ENCODE measurements at regions not wholly inside any gene's neighbourhood (a gene's known extent, or its start where the extent isn't known, plus 50 kb on each side); places are given as distances from the start of the nearest gene placed in this dataset.

DNA sequence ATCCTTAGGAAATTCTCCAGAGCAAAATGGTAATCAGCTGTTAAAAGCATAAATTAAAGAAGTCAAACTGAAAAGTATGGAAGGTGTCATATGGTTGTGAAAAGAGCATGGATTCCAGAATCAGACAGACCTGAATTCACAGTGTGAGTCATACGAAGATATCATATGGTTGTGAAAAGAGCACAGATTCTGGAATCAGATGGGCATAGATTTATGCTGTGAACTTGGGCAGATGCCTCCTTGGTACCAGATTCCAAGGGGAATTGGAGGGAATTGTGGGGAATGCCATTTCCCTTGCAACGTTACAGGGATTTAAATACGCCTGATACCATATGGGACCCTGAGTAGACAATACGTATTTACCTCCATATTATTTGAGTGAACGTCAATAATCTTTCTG lies 183.7 kb downstream of the GALC start:
- Histone ChIP-seq H3K27ac (ENCODE audit: low read length) (no peak overlapping the region), H3K9me3 (replicated peaks; ENCODE audit: insufficient read depth, low read length) (no peaks in the 10 kb centered on the region), H3F3A (ENCODE audit: insufficient read depth, low read length) (no peaks in the 10 kb centered on the region), H3K4me2 (ENCODE audit: low read depth, low read length) (no peak overlapping the region), H3K9ac (ENCODE audit: low read length) (no peak overlapping the region), H4K20me1 (ENCODE audit: insufficient read depth, low read length) (no peaks in the 10 kb centered on the region), H3K4me3 (ENCODE audit: low read length) (no peak overlapping the region), H3K9me2 (replicated peaks; ENCODE audit: insufficient read depth, low read length) (no peaks in the 10 kb centered on the region), H3K79me2 (ENCODE audit: low read length) (no peaks in the 10 kb centered on the region), H3K27me3 (replicated peaks; ENCODE audit: insufficient read depth, low read length) (no peaks in the 10 kb centered on the region), H3K4me1 (ENCODE audit: low read length) (no peaks in the 10 kb centered on the region), H3K36me3 (replicated peaks; ENCODE audit: insufficient read depth, low read length) (no peaks in the 10 kb centered on the region), H2AFZ (ENCODE audit: low read length) (no peak overlapping the region)
- TF ChIP-seq, protein P1, sequence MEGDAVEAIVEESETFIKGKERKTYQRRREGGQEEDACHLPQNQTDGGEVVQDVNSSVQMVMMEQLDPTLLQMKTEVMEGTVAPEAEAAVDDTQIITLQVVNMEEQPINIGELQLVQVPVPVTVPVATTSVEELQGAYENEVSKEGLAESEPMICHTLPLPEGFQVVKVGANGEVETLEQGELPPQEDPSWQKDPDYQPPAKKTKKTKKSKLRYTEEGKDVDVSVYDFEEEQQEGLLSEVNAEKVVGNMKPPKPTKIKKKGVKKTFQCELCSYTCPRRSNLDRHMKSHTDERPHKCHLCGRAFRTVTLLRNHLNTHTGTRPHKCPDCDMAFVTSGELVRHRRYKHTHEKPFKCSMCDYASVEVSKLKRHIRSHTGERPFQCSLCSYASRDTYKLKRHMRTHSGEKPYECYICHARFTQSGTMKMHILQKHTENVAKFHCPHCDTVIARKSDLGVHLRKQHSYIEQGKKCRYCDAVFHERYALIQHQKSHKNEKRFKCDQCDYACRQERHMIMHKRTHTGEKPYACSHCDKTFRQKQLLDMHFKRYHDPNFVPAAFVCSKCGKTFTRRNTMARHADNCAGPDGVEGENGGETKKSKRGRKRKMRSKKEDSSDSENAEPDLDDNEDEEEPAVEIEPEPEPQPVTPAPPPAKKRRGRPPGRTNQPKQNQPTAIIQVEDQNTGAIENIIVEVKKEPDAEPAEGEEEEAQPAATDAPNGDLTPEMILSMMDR (IDR thresholded peaks at IDR 0.05; ENCODE audit: low read length): no peak
- TF ChIP-seq EZH2 (optimal IDR thresholded peaks at IDR 0.05; ENCODE audit: low read depth, low read length) (no peak), EZH2phosphoT487 (IDR thresholded peaks at IDR 0.05; ENCODE audit: low read length) (no peak)
- no peak for DNase-seq

DNA sequence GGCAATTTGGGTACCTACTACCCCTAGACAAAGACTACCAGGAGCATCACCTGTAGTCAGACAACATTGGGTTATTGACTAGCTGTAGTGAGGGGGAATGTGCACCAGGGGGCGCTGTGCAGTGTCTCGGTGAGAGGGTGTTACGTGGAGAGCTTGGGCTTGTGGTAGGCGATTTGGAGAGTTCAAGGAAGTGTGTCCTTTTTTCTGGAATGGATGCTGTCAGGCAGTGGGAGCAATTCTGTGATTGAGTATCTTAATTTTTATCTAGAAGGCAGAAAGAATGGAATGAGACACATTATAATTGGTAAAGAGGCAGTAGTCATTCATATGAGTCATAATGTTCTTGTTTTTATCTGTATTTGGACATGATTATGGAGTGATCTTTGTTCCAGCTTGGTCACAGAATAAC lies 187.7 kb downstream of the GALC start:
- Histone ChIP-seq H2AFZ (ENCODE audit: low read length) (no peak overlapping the region), H4K20me1 (ENCODE audit: insufficient read depth, low read length) (no peaks in the 10 kb centered on the region), H3K4me3 (ENCODE audit: low read length) (no peak overlapping the region), H3K9me3 (replicated peaks; ENCODE audit: insufficient read depth, low read length) (no peaks in the 10 kb centered on the region), H3K27me3 (replicated peaks; ENCODE audit: insufficient read depth, low read length) (no peaks in the 10 kb centered on the region), H3K79me2 (ENCODE audit: low read length) (no peaks in the 10 kb centered on the region), H3K4me1 (ENCODE audit: low read length) (no peaks in the 10 kb centered on the region), H3K4me2 (ENCODE audit: low read depth, low read length) (no peak overlapping the region), H3K9me2 (replicated peaks; ENCODE audit: insufficient read depth, low read length) (no peaks in the 10 kb centered on the region), H3K9ac (ENCODE audit: low read length) (no peak overlapping the region), H3K27ac (ENCODE audit: low read length) (no peak overlapping the region), H3F3A (ENCODE audit: insufficient read depth, low read length) (no peaks in the 10 kb centered on the region), H3K36me3 (replicated peaks; ENCODE audit: insufficient read depth, low read length) (no peaks in the 10 kb centered on the region)
- TF ChIP-seq EZH2 (optimal IDR thresholded peaks at IDR 0.05; ENCODE audit: low read depth, low read length) (no peak), EZH2phosphoT487 (IDR thresholded peaks at IDR 0.05; ENCODE audit: low read length) (no peak)
- TF ChIP-seq, protein P1 (IDR thresholded peaks at IDR 0.05; ENCODE audit: low read length): peak; percentile 48
- DNase-seq: no peak

- Histone ChIP-seq H4K20me1 (ENCODE audit: insufficient read depth, low read length) (no peaks in the 10 kb centered on the region), H3K27me3 (replicated peaks; ENCODE audit: insufficient read depth, low read length) (no peaks in the 10 kb centered on the region), H3K9me3 (replicated peaks; ENCODE audit: insufficient read depth, low read length) (no peaks in the 10 kb centered on the region), H3K4me3 (ENCODE audit: low read length) (no peak overlapping the region), H3K9ac (ENCODE audit: low read length) (no peak overlapping the region), H3K4me1 (ENCODE audit: low read length) (no peaks in the 10 kb centered on the region), H3K79me2 (ENCODE audit: low read length) (no peaks in the 10 kb centered on the region), H3F3A (ENCODE audit: insufficient read depth, low read length) (no peaks in the 10 kb centered on the region), H3K9me2 (replicated peaks; ENCODE audit: insufficient read depth, low read length) (no peaks in the 10 kb centered on the region), H2AFZ (ENCODE audit: low read length) (no peak overlapping the region), H3K27ac (ENCODE audit: low read length) (no peak overlapping the region), H3K36me3 (replicated peaks; ENCODE audit: insufficient read depth, low read length) (no peaks in the 10 kb centered on the region), H3K4me2 (ENCODE audit: low read depth, low read length) (no peak overlapping the region)
- TF ChIP-seq EZH2phosphoT487 (IDR thresholded peaks at IDR 0.05; ENCODE audit: low read length) (no peak), EZH2 (optimal IDR thresholded peaks at IDR 0.05; ENCODE audit: low read depth, low read length) (no peak)
- TF ChIP-seq, protein P1 (IDR thresholded peaks at IDR 0.05; ENCODE audit: low read length): no peak
- no peak for DNase-seq
Observed at GRCh38 chr14:87800216-87800615, 192.8 kb downstream of the GALC start.
